DOHH2 (cell line): ENCODE measurements at regions not wholly inside any gene's neighbourhood (a gene's known extent, or its start where the extent isn't known, plus 50 kb on each side); places are given as distances from the start of the nearest gene placed in this dataset.

Experiments
- CTCF ChIP-seq: fragments of 200-600 bp; sonication (generic); IDR thresholded peaks from one replicate; pipeline ENCODE4 v1.5.1; 2014; ENCODE audit warnings: antibody characterized with exemption, mild to moderate bottlenecking, low read depth, low read length; ENCODE audit not compliant: poor library complexity, severe bottlenecking
- EZH2phosphoT487 ChIP-seq: fragments of 200-600 bp; sonication (generic); IDR thresholded peaks from 2 replicates; pipeline ENCODE4 v1.6.1; 2017; ENCODE audit warnings: borderline replicate concordance, mild to moderate bottlenecking, antibody characterized with exemption, low read length, moderate library complexity, mixed read lengths

GRCh38 chr3:18734309-18734708 lies 309.2 kb upstream of the SATB1 start:
- TF ChIP-seq CTCF (no peak), EZH2phosphoT487 (no peak)
